Liver (tissue), 8 donors: ENCODE measurements at regions not wholly inside any gene's neighbourhood (a gene's known extent, or its start where the extent isn't known, plus 50 kb on each side); places are given as distances from the start of the nearest gene placed in this dataset.

ENCODE experiments used
- DNase-seq: peaks from one replicate; pipeline ENCODE4 v3.0.0-alpha.2; 2017; ENCODE audit warnings: low spot score
- H3K27ac ChIP-seq, 2 donors: one replicate each; pipeline ENCODE4 v1.7.0; 2013; ENCODE audit warnings: inconsistent platforms in 2 of 2, low read length in 2 of 2, control low read depth in 1 of 2, low read depth in 1 of 2, mild to moderate bottlenecking in 1 of 2
- H3K27me3 ChIP-seq, 4 donors: one replicate each; pipeline versions ENCODE4 v1.6.1 to v1.7.0; 2013; ENCODE audit warnings: low read length in 3 of 4, inconsistent platforms in 1 of 4, mild to moderate bottlenecking in 1 of 4, moderate library complexity in 1 of 4; ENCODE audit not compliant: control insufficient read depth in 4 of 4, insufficient read depth in 4 of 4
- H3K36me3 ChIP-seq, 4 donors: one replicate each; pipeline versions ENCODE4 v1.6.1 to v1.7.0; 2013; ENCODE audit warnings: low read length in 3 of 4, mild to moderate bottlenecking in 3 of 4, low read depth in 1 of 4, moderate library complexity in 1 of 4; ENCODE audit not compliant: control insufficient read depth in 4 of 4, insufficient read depth in 3 of 4
- H3K4me1 ChIP-seq, 4 donors: one replicate each; pipeline versions ENCODE4 v1.6.1 to v1.7.0; 2013; ENCODE audit warnings: low read length in 3 of 4, mild to moderate bottlenecking in 3 of 4, moderate library complexity in 1 of 4; ENCODE audit not compliant: control insufficient read depth in 4 of 4, insufficient read depth in 4 of 4
- H3K4me3 ChIP-seq, 3 donors: one replicate each; pipeline versions ENCODE4 v1.6.1 to v1.7.0; 2013; ENCODE audit warnings: low read length in 3 of 3, control low read depth in 1 of 3, low read depth in 1 of 3, mild to moderate bottlenecking in 1 of 3
- H3K9ac ChIP-seq, 2 donors: one replicate each; pipeline ENCODE4 v1.7.0; 2013; ENCODE audit warnings: low read length in 2 of 2, mild to moderate bottlenecking in 2 of 2, moderate library complexity in 2 of 2, control low read depth in 1 of 2, low read depth in 1 of 2
- H3K9me3 ChIP-seq, 4 donors: one replicate each; pipeline versions ENCODE4 v1.6.1 to v1.7.0; 2013; ENCODE audit warnings: low read length in 3 of 4; ENCODE audit not compliant: control insufficient read depth in 4 of 4
- CTCF ChIP-seq: fragments of 150-350 bp; IDR thresholded peaks from 2 replicates; pipeline ENCODE4 v1.5.1; 2017; ENCODE audit warnings: improper control_type of control experiment, low read depth, low read length; ENCODE audit not compliant: missing input control
- FOXA2 ChIP-seq: IDR thresholded peaks from 2 replicates; pipeline ENCODE4 v1.6.1; 2016; ENCODE audit warnings: antibody characterized with exemption
- GABPA ChIP-seq, 2 donors: IDR thresholded peaks in 1 of 2; conservative IDR thresholded peaks in 1 of 2; 2 replicates each; pipeline ENCODE4 v1.6.1; 2016; ENCODE audit warnings: antibody characterized with exemption in 2 of 2, mild to moderate bottlenecking in 1 of 2, moderate library complexity in 1 of 2
- HNF4A ChIP-seq, 2 donors: conservative IDR thresholded peaks; 2 replicates each; pipeline ENCODE4 v1.6.1; 2016; ENCODE audit warnings: antibody characterized with exemption in 2 of 2, mild to moderate bottlenecking in 2 of 2
- HNF4G ChIP-seq: IDR thresholded peaks from 2 replicates; pipeline ENCODE4 v1.6.1; 2016; ENCODE audit warnings: antibody characterized with exemption
- JUND ChIP-seq, 2 donors: IDR thresholded peaks; 2 replicates each; pipeline ENCODE4 v1.6.1; 2016; ENCODE audit warnings: antibody characterized with exemption in 2 of 2
- NR2F2 ChIP-seq: IDR thresholded peaks from 2 replicates; pipeline ENCODE4 v1.6.1; 2016; ENCODE audit warnings: antibody characterized with exemption
- RAD21 ChIP-seq, 2 donors: IDR thresholded peaks; 2 replicates each; pipeline ENCODE4 v1.6.1; 2016; ENCODE audit warnings: antibody characterized with exemption in 2 of 2, mild to moderate bottlenecking in 2 of 2
- REST ChIP-seq: IDR thresholded peaks from 2 replicates; pipeline ENCODE4 v1.6.1; 2016; ENCODE audit warnings: antibody characterized with exemption, mild to moderate bottlenecking
- RXRA ChIP-seq, 2 donors: IDR thresholded peaks; 2 replicates each; pipeline ENCODE4 v1.6.1; 2017 to 2018; ENCODE audit warnings: antibody characterized with exemption in 2 of 2, mild to moderate bottlenecking in 1 of 2
- YY1 ChIP-seq: IDR thresholded peaks from 2 replicates; pipeline ENCODE4 v1.6.1; 2016; ENCODE audit warnings: antibody characterized with exemption, mild to moderate bottlenecking
- WGBS: extraction: QIAGEN DNeasy Blood & Tissue Kit; methylation state at CpG from one replicate; pipeline ENCODE4 v1.1.7; 2013; 5-methylcytosine and 5-hydroxymethylcytosine counted together
- donor health status: healthy.
- donor health status: healthy.
- donor health status: healthy.
- donor health status: healthy.
- donor health status: healthy.

GRCh38 chr10:3709456-3710060, 75.5 kb downstream of the KLF6 start:
- Histone ChIP-seq H3K27me3 (no peaks in the 10 kb centered on the region), H3K27ac (no peak overlapping the region), H3K4me3 (no peak overlapping the region), H3K36me3 (no peaks in the 10 kb centered on the region), H3K9me3 (peaks cover 2 to 11% (median 3%) of the 10 kb centered on the region in 4 donors), H3K4me1 (no peaks in the 10 kb centered on the region), H3K9ac (no peak overlapping the region)
- 79% methylated on average over 4 of the region's 4 CpGs for WGBS
- DNase-seq = no peak
- TF ChIP-seq HNF4G = no peak
- no peak for TF ChIP-seq RAD21 (IDR thresholded peaks at IDR 0.05)
- TF ChIP-seq RXRA (IDR thresholded peaks at IDR 0.05) = no peak
- no peak for TF ChIP-seq CTCF
- no peak for TF ChIP-seq YY1
- TF ChIP-seq JUND (IDR thresholded peaks at IDR 0.05) = no peak
- TF ChIP-seq FOXA2 = no peak
- TF ChIP-seq REST = no peak
- no peak for TF ChIP-seq GABPA (IDR thresholded peaks at IDR 0.05 in 1 of 2, conservative IDR thresholded peaks at IDR 0.05 in 1 of 2)
- TF ChIP-seq HNF4A (conservative IDR thresholded peaks at IDR 0.05) = no peak

GRCh38 chr10:3708852-3709251, 76.2 kb downstream of the KLF6 start:
- DNase-seq = no peak
- Histone ChIP-seq H3K9me3 (peaks cover 2 to 11% (median 3%) of the 10 kb centered on the region in 4 donors), H3K4me3 (no peak overlapping the region), H3K4me1 (no peaks in the 10 kb centered on the region), H3K36me3 (no peaks in the 10 kb centered on the region), H3K27ac (no peak overlapping the region), H3K27me3 (no peaks in the 10 kb centered on the region), H3K9ac (no peak overlapping the region)
- WGBS = 79% methylated on average over 6 of the region's 6 CpGs
- no peak for TF ChIP-seq REST
- no peak for TF ChIP-seq NR2F2
- no peak for TF ChIP-seq HNF4G
